ENCODE measurements at regions not wholly inside any gene's neighbourhood (a gene's known extent, or its start where the extent isn't known, plus 50 kb on each side); places are given as distances from the start of the nearest gene placed in this dataset.
"Not testable (repeated sequence)": the region's sequence is repeated elsewhere in the genome, so short reads cannot be mapped to it uniquely, and the experiment has no call there.

DNA sequence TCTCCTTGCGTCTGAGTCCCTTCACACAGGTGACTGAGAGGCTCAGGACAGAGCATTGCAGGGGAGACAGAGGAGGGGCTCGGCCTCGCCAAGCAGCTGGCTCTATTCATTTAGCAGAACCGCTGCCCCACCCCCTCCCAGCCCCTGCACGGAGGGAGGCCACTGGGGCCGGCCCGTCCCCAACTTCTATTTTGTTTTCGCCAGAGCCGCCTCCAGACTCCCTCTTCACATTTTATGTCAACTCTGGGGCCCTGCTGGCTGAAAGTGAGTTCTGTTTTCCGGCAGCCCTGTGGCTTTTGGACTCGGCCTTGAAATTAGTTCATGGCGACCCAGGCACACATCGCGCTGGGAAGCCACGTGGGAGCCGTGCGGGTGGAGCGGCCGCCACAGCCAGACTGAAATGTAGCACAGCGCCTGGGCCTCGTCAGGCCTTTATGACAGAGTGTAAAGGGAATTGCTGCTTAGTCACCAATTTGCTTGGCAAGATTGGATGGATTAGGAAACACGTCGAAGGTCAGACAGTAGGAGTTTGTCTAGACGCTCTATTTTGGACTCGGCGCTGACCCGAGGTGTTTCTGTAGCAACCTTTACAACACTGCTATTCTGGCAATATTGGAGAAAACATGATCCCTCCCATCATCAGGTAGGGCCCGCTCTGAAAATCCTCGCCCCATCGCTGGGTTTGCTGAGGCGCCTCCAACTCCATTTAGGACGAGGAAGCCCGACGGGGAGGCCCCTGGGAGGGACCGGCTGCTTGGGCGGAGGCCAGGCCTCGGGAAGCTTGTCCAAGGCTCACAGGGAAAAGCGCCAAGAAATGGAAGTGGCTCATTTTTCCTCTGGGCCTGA is 90.7 kb upstream of the CTDP1 start:
- peak; percentile 81 to 92 (median 84) for TF ChIP-seq POLR2AphosphoS5 (IDR thresholded peaks at IDR 0.05)
- no peak for TF ChIP-seq POLR2A (IDR thresholded peaks at IDR 0.05)
- TF ChIP-seq EP300 (IDR thresholded peaks at IDR 0.05): peak; percentile 38
- intact Hi-C loops (cut with DNase I; ENCODE audit: low total_unique reads): no loop called here
- peaks cover 0 to 6% (median 0%) of the 10 kb centered on the region in 4 donors for H3K9me3 ChIP-seq
- H3K4me3 ChIP-seq: no peak overlapping the region
- peak overlapping the region in 4 of 5 donors; percentile 47 to 80 (median 68) for H3K27ac ChIP-seq
- H3K4me1 ChIP-seq: peaks cover 8 to 40% (median 25%) of the 10 kb centered on the region in 4 donors
- H3K36me3 ChIP-seq: no peaks in the 10 kb centered on the region
- peak; percentile 60 to 92 for DNase-seq
- peaks cover 0 to 55% (median 4%) of the 10 kb centered on the region in 3 donors for H3K27me3 ChIP-seq
- 39 to 47% (median 44%) methylated on average over 36 to 38 of the region's 38 CpGs for WGBS, 5 donors

DNA sequence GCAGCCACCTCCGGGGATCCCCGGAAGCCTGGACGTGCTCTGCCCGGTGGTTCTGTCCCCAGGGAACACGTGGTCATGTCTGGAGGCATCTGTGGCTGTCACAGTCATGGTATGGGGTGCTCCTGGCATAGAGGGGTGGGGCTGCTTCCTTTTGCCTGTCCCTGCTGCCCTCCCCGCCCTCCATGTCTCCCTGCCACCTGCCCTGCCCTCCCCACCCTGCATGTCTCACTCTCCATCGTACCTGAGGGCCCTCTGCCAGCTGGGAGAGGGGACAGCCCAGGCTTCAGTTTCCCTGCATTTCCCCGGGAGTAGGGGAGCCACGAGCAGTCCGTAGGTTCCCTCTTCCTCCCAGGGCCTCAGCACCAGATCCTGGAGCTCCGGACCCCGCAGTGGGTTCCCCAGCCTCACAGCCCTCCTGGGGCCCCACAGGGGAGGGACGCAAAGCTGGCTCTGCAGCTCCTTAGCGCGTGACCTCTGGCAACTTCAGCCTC is 90.0 kb upstream of the CTDP1 start:
- WGBS, 5 donors: 50 to 69% (median 61%) methylated on average over 14 to 15 of the region's 15 CpGs
- Histone ChIP-seq H3K36me3 (no peaks in the 10 kb centered on the region), H3K9me3 (peaks cover 0 to 6% (median 0%) of the 10 kb centered on the region in 4 donors), H3K27me3 (peaks cover 0 to 62% (median 4%) of the 10 kb centered on the region in 3 donors), H3K4me1 (peaks cover 8 to 40% (median 25%) of the 10 kb centered on the region in 4 donors), H3K27ac (peak overlapping the region in 4 of 5 donors; percentile 11 to 80 (median 68)), H3K4me3 (no peak overlapping the region)
- intact Hi-C loops (cut with DNase I; ENCODE audit: low total_unique reads): no loop called here
- no peak for DNase-seq
- no peak for TF ChIP-seq POLR2A (IDR thresholded peaks at IDR 0.05)
- TF ChIP-seq, protein P1, sequence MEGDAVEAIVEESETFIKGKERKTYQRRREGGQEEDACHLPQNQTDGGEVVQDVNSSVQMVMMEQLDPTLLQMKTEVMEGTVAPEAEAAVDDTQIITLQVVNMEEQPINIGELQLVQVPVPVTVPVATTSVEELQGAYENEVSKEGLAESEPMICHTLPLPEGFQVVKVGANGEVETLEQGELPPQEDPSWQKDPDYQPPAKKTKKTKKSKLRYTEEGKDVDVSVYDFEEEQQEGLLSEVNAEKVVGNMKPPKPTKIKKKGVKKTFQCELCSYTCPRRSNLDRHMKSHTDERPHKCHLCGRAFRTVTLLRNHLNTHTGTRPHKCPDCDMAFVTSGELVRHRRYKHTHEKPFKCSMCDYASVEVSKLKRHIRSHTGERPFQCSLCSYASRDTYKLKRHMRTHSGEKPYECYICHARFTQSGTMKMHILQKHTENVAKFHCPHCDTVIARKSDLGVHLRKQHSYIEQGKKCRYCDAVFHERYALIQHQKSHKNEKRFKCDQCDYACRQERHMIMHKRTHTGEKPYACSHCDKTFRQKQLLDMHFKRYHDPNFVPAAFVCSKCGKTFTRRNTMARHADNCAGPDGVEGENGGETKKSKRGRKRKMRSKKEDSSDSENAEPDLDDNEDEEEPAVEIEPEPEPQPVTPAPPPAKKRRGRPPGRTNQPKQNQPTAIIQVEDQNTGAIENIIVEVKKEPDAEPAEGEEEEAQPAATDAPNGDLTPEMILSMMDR (IDR thresholded peaks at IDR 0.05): no peak

DNA sequence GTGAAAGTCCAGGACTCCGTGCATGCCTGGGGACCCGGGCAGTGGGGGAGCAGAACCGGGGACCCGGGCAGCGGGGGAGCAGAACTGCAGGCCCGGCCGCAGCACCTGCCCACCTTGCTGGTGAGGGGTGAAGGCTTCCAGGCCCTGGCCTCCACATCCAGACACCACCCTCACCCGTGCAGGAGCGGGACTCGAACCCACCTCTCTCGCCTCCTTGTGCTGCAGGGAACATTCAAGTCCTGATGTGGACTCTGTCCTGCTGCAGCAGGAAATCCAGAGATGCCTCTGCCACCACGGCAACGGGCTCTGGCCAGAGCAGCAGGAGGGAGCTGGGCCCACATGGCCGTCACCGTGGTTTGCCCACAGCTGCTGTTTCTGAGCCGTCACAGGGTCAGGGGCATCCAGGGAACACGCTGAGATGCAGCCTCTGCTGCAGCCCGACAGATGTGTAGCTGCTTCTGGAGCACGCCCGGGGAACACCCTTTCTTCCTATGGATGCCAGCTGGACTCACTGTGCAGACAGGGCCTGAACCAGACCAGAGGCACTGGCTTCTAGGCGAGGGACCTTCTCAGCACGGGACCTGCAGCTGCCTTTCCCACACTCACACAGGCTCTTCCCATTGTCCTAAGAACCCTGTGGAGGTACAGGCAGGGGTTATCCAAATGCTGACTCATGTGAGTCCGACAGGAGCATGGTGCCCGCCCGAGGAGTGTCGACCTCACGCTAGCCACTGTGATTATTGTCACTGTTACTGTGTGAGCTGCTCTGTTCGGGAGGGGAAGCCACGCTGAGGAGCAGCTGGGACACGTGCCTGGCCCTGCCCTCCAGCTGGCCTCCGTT is 89.2 kb upstream of the CTDP1 start:
- Histone ChIP-seq H3K4me3 (no peak overlapping the region), H3K27me3 (peaks cover 0 to 65% (median 4%) of the 10 kb centered on the region in 3 donors), H3K9me3 (peaks cover 0 to 6% (median 0%) of the 10 kb centered on the region in 4 donors), H3K4me1 (peaks cover 8 to 40% (median 25%) of the 10 kb centered on the region in 4 donors), H3K27ac (no peak overlapping the region), H3K36me3 (no peaks in the 10 kb centered on the region)
- no peak for TF ChIP-seq POLR2AphosphoS5 (IDR thresholded peaks at IDR 0.05)
- TF ChIP-seq, protein P1 (IDR thresholded peaks at IDR 0.05): no peak
- TF ChIP-seq POLR2A (IDR thresholded peaks at IDR 0.05): no peak
- no peak for TF ChIP-seq EP300 (IDR thresholded peaks at IDR 0.05)
- intact Hi-C loops (cut with DNase I; ENCODE audit: low total_unique reads): no loop called here
- peak in 1 of 2 donors; percentile 41 for DNase-seq
- 66 to 97% (median 69%) methylated on average over 9 to 31 of the region's 31 CpGs for WGBS, 5 donors

DNA sequence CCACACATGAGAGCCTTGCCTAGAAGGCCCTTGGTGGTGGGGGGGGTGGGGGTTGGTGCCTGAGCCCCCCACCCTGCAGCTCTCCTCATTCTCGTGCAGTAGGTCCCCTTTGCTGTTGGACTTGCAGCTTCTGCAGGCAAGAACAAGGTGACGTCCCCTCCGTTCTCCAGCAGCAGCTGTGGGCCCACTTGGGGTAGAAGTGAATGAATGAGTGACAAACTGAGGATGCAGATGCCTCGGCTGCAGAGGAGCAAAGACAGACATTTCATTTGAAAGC is 88.6 kb upstream of the CTDP1 start:
- no peak for DNase-seq
- Histone ChIP-seq H3K27me3 (peaks cover 0 to 71% (median 4%) of the 10 kb centered on the region in 3 donors), H3K4me3 (no peak overlapping the region), H3K36me3 (no peaks in the 10 kb centered on the region), H3K27ac (no peak overlapping the region), H3K9me3 (peaks cover 0 to 6% (median 0%) of the 10 kb centered on the region in 4 donors), H3K4me1 (peaks cover 8 to 40% (median 25%) of the 10 kb centered on the region in 4 donors)
- TF ChIP-seq, protein P1 (IDR thresholded peaks at IDR 0.05): no peak
- TF ChIP-seq POLR2A (IDR thresholded peaks at IDR 0.05) (no peak), EP300 (IDR thresholded peaks at IDR 0.05) (no peak), POLR2AphosphoS5 (IDR thresholded peaks at IDR 0.05) (no peak)
- 75 to 89% (median 81%) methylated on average over 4 of the region's 4 CpGs for WGBS, 5 donors
- intact Hi-C loops (cut with DNase I; ENCODE audit: low total_unique reads): no loop called here

DNA sequence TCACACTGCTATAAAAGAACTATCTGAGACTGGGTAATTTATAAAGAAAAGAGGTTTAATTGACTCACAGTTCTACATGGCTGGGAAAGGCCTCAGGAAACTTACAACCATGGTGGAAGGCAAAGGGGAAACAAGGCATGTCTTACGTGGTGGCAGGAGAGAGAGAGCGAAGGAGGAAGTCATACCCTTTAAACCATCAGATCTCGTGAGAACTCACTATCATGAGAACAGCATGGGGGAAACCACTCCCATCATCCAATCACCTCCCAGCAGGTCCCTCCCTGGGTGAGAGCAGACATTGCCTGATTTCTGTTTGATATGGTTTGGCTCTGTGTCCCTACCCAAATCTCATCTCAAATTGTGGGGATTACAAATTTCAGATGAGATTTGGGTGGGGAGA is 86.9 kb upstream of the CTDP1 start:
- 76 to 88% (median 82%) methylated on average over 3 of the region's 3 CpGs for WGBS, 5 donors
- DNase-seq; H3K36me3 ChIP-seq; intact Hi-C loops (cut with DNase I; ENCODE audit: low total_unique reads); H3K9me3 ChIP-seq; H3K4me3 ChIP-seq; H3K27ac ChIP-seq: not testable (repeated sequence)
- peaks cover 0 to 74% (median 6%) of the 10 kb centered on the region in 3 donors for H3K27me3 ChIP-seq
- H3K4me1 ChIP-seq: peaks cover 8 to 32% (median 22%) of the 10 kb centered on the region in 4 donors

Data from stomach (tissue), 8 donors.